ENCODE measurements at regions not wholly inside any gene's neighbourhood (a gene's known extent, or its start where the extent isn't known, plus 50 kb on each side); places are given as distances from the start of the nearest gene placed in this dataset.

DNA sequence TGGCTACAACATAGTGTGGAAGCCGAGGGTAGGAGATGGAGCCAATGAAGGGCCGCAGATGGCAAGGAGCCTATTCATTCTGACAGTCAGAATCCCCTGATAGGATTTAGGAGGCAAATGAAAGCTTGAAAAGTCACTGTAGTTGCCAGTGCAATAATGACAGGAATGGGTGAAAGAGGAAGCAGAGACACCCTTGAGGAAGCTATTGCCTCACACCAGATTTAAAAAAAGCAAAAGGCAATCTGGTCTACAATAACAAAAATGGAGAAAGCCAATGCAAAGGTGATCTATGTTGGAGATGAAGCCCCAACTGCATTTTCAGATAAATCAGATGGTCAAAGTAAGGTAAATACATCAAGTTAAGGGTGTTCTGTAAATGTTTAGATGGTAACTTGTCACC is 158.5 kb downstream of the TUBA3C start:
- Histone ChIP-seq H2AK9ac (replicated peaks; ENCODE audit: low read depth, low read length, poor library complexity) (no peak overlapping the region), H2BK20ac (ENCODE audit: low read depth, low read length) (no peak overlapping the region), H2AK5ac (ENCODE audit: low read depth, low read length) (no peak overlapping the region), H3K14ac (replicated peaks; ENCODE audit: low read depth, low read length) (no peak overlapping the region), H4K8ac (ENCODE audit: low read depth in 2 of 2, low read length in 2 of 2) (no peak overlapping the region), H3K9me1 (ENCODE audit: insufficient read depth, low read length) (no peaks in the 10 kb centered on the region), H3K36me3 (ENCODE audit: control insufficient read depth, insufficient read depth, low read length) (no peaks in the 10 kb centered on the region), H3K4me1 (ENCODE audit: control insufficient read depth, insufficient read depth, low read length) (no peaks in the 10 kb centered on the region), H3K9ac (ENCODE audit: low read depth, low read length) (no peak overlapping the region), H3K79me1 (ENCODE audit: low read depth in 1 of 2, low read length in 2 of 2) (no peaks in the 10 kb centered on the region), H3K4me3 (ENCODE audit: insufficient read depth, low read depth, low read length) (no peak overlapping the region), H3K56ac (ENCODE audit: extremely low read depth, insufficient read depth, low read length) (no peak overlapping the region), H2BK120ac (ENCODE audit: low read depth, low read length) (no peak overlapping the region), H3K27me3 (ENCODE audit: control insufficient read depth, insufficient read depth, low read length) (no peaks in the 10 kb centered on the region), H2BK15ac (ENCODE audit: low read depth, low read length) (no peak overlapping the region), H4K20me1 (ENCODE audit: insufficient read depth, low read length) (no peaks in the 10 kb centered on the region), H3K27ac (ENCODE audit: insufficient read depth, low read length) (no peak overlapping the region), H4K91ac (ENCODE audit: insufficient read depth, low read depth, low read length) (no peak overlapping the region), H3K4me2 (ENCODE audit: low read depth, low read length) (no peak overlapping the region), H3K18ac (ENCODE audit: low read depth, low read length) (no peak overlapping the region), H2BK5ac (ENCODE audit: low read depth, low read length, poor library complexity, severe bottlenecking) (no peak overlapping the region), H3K23ac (ENCODE audit: low read depth, low read length) (no peak overlapping the region), H4K5ac (ENCODE audit: low read depth, low read length) (no peak overlapping the region), H2AFZ (replicated peaks; ENCODE audit: low read length, poor library complexity) (no peak overlapping the region), H3K9me3 (ENCODE audit: control insufficient read depth, insufficient read depth, low read length) (0 out of 2 replicates have a peak, but pooled peaks cover 3% of the 10 kb centered on the region), H3K4ac (ENCODE audit: low read depth, low read length) (no peak overlapping the region)
- BruUV-seq (replicated peaks): no TSS peak
- ATAC-seq (ENCODE audit: low read depth) (no peak), DNase-seq (no peak)
- in situ Hi-C loops (cut with MboI; ENCODE audit: low sequenced_read_pairs): no loop called here
- dilution Hi-C loops (cut with HindIII; ENCODE audit: low sequenced_read_pairs, unreplicated experiment): no loop called here
- CTCF ChIA-PET: no interaction called here
- intact Hi-C loops (cut with micrococcal nuclease): no loop called here
- POLR2A ChIA-PET (ENCODE audit: unreplicated experiment): no interaction called here
- no CpG with 5 or more reads among the region's 2 CpGs for WGBS, 2 experiments (ENCODE audit: extremely low coverage in 2 of 2, insufficient read length in 1 of 2)
- TF ChIP-seq RCOR1 (IDR thresholded peaks at IDR 0.05; ENCODE audit: insufficient replicate concordance, low read length): no peak
- no peak for TF ChIP-seq CEBPB (IDR thresholded peaks at IDR 0.05; ENCODE audit: low read depth, low read length)
- TF ChIP-seq, protein P1, sequence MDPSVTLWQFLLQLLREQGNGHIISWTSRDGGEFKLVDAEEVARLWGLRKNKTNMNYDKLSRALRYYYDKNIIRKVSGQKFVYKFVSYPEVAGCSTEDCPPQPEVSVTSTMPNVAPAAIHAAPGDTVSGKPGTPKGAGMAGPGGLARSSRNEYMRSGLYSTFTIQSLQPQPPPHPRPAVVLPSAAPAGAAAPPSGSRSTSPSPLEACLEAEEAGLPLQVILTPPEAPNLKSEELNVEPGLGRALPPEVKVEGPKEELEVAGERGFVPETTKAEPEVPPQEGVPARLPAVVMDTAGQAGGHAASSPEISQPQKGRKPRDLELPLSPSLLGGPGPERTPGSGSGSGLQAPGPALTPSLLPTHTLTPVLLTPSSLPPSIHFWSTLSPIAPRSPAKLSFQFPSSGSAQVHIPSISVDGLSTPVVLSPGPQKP (IDR thresholded peaks at IDR 0.05; ENCODE audit: borderline replicate concordance, low read depth, low read length): no peak
- no peak for TF ChIP-seq MAFK (IDR thresholded peaks at IDR 0.05; ENCODE audit: low read depth, low read length)
- TF ChIP-seq USF2 (IDR thresholded peaks at IDR 0.05; ENCODE audit: low read depth, low read length): no peak
- TF ChIP-seq, protein P2, sequence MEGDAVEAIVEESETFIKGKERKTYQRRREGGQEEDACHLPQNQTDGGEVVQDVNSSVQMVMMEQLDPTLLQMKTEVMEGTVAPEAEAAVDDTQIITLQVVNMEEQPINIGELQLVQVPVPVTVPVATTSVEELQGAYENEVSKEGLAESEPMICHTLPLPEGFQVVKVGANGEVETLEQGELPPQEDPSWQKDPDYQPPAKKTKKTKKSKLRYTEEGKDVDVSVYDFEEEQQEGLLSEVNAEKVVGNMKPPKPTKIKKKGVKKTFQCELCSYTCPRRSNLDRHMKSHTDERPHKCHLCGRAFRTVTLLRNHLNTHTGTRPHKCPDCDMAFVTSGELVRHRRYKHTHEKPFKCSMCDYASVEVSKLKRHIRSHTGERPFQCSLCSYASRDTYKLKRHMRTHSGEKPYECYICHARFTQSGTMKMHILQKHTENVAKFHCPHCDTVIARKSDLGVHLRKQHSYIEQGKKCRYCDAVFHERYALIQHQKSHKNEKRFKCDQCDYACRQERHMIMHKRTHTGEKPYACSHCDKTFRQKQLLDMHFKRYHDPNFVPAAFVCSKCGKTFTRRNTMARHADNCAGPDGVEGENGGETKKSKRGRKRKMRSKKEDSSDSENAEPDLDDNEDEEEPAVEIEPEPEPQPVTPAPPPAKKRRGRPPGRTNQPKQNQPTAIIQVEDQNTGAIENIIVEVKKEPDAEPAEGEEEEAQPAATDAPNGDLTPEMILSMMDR (conservative IDR thresholded peaks at IDR 0.05; ENCODE audit: low read depth, low read length): no peak
- no peak for TF ChIP-seq CHD1 (IDR thresholded peaks at IDR 0.05; ENCODE audit: low read depth, low read length)
- no peak for TF ChIP-seq FOS (IDR thresholded peaks at IDR 0.05; ENCODE audit: low read depth, low read length)
- TF ChIP-seq MAZ (IDR thresholded peaks at IDR 0.05; ENCODE audit: borderline replicate concordance, low read depth, low read length): no peak
- TF ChIP-seq SMC3 (IDR thresholded peaks at IDR 0.05; ENCODE audit: low read depth, low read length): no peak
- TF ChIP-seq BHLHE40 (IDR thresholded peaks at IDR 0.05; ENCODE audit: low read depth, low read length): no peak
- TF ChIP-seq NFE2L2 (IDR thresholded peaks at IDR 0.05; ENCODE audit: low read depth, low read length): no peak
- no peak for TF ChIP-seq MXI1 (IDR thresholded peaks at IDR 0.05; ENCODE audit: borderline replicate concordance, low read depth, low read length)
